GM21526 (cell line): ENCODE measurements at regions not wholly inside any gene's neighbourhood (a gene's known extent, or its start where the extent isn't known, plus 50 kb on each side); places are given as distances from the start of the nearest gene placed in this dataset.
"Not testable (repeated sequence)": the region's sequence is repeated elsewhere in the genome, so short reads cannot be mapped to it uniquely, and the experiment has no call there.

ENCODE experiments used
- ATAC-seq: cut with Tn5 transposase; IDR thresholded peaks from one replicate; pipeline ENCODE4 v1.9.1; 2021; ENCODE audit warnings: moderate library complexity; ENCODE audit not compliant: unreplicated experiment, low FRiP score

DNA sequence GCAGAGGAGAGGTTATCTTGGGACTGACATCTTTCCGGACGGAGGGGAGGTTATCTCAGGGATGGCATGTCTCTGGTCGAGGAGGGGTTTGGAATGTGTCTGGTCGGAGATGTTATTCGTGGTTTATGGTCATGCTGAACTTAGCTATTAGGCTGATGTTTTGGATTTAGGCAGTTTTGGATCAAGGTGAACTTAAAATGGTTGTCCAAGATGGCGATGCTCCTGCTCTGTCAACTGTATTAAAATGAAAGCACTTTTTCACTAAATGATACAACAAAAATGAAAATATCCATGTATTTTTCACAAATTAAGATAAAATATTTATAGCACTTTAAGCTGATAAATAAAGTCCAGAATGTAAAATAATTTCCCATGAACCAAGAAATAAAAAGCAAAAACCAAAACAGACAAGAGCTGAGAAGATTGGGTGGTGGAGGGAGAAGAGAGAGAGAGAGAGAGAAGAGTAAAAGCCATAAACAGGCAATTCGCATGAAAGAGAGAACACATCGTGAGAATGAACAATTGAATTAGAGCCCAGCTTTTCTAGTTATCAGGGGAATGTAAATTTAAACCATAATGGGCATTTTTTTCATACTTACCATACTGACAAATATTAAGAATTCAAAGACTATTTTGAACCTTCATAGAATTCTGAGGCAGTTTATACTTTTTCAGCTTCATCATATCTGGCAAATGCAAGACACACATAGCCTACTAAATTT is 2236.0 kb upstream of the AGA start:
- no peak for ATAC-seq

DNA sequence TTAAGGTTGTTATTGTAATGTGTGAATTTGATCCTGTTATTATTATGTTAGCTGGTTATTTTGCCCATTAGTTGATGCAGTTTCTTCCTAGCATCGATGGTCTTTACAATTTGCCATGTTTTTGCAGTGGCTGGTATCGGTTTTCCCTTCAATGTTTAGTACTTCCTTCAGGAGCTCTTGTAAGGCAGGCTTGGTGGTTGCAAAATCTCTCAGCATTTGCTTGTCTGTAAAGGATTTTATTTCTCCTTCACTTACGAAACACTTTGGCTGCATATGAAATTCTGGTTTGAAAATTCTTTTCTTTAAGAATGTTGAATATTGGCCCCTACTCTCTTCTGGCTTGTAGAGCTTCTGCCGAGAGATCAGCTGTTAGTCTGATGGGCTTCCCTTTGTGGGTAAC is 2241.4 kb upstream of the AGA start:
- ATAC-seq: not testable (repeated sequence)

DNA sequence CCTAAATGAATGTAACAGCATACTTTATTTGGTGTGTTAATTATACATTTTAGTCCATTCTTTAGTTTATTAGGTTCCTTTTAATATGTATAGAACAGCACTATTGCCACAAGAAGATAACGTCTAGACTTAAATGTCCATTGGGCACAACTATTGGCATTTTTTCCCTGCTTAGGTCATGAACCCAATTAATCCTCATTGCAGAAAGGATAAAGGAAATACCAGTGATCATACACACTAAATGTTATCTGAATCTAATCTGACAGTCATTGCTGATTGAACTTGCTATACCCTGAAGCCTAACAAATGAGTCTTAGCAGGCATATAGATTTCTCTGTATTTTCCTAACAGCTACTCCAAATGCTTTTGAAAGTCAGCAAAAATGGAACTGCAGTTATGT is 2250.0 kb upstream of the AGA start:
- no peak for ATAC-seq

DNA sequence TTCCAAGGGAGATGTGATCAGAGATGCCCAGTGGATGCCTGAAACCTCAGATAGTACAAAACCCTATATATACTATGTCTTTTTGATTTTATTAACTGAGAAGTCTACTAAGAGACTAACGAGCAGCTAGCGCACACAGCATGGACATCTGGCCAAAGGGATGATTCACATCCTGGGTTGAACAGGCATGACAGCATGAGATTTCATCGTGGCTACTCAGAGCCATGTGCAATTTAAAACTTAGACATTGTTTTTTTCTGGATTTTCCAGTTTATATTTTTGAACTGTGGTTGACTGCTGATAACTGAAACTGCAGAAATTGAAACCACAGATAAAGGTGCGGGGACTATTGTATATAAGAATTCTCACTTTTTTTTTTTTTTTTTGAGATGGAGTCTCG is 2252.9 kb upstream of the AGA start:
- ATAC-seq: no peak

DNA sequence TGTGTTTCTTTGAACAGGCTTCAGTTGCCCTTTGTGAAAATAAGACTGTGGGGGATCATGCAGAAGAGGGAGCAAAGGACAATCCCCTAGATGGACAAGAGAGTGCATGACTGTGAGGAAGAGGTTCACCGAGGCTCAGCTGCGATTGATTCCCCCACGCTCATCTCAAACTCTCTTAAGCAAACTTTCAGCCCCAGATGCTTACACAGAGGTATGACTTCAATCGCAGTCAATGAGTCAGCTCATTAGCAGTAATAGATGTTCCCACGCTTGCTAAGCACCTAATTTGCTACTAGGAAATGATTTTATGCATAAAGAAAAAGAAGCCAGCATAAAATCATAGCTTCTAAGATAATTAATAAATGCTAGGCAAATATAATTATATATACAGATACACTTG is 2256.1 kb upstream of the AGA start:
- no peak for ATAC-seq

DNA sequence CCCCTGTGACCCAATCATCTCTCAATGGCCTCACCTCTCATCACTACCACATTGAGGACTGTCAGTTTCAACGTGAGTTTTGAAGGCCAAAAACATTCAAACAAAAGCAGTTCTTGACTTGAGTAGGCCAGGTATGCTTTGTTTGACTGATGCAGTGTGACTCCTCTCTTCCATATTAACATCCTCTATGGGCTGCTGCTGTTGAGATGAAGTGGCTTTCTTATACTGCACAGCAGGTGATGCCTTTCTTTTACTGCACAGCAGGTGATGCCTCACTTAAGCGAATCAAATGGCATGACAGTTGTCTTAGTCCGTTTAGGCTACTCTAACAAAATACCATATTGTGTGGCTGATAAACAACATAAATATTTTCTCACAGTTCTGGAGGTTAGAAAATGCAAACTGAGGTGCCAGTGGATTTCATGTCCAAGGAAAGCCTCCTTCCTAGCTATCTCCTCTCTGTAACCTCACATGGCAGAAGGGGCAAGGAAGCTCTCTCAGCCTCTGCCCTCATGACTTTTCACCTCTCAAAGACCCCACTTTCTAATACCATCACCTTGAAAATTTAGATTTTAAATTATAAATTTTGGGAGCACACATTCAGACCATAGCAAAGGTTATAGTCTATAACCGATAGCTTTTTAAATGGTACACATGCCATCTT is 2267.9 kb upstream of the AGA start:
- ATAC-seq: no peak

DNA sequence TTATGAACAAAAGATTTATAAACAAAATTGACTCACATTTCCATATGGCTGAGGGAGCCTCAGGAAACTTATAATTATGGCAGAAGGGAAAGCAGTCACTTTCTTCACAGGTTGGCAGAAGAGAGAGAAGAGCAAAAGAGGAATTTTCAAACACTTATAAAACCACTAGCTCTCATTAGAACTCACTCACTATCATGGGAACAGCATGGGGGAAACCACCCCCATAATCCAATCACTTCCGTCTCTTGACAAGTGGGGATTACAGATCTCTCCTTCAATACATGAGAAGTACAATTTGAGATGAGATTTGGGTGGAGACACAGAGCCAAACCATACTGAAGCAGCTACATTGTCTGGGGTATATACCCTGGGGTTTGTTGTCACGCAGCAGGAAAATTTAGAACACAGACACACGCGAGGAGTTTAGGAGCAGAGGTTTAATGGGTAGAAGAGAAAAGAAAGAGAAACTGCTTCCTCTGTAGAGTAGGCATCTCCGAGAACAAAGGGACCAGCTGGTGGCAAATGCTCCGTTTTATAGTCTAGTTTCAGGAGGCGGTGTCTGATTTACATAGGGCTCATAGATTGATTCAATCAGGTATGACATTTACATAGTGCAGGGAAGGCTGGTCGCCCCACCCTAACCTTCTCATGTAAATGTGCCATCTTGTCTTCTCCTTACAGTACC is 2277.7 kb upstream of the AGA start:
- ATAC-seq: no peak

DNA sequence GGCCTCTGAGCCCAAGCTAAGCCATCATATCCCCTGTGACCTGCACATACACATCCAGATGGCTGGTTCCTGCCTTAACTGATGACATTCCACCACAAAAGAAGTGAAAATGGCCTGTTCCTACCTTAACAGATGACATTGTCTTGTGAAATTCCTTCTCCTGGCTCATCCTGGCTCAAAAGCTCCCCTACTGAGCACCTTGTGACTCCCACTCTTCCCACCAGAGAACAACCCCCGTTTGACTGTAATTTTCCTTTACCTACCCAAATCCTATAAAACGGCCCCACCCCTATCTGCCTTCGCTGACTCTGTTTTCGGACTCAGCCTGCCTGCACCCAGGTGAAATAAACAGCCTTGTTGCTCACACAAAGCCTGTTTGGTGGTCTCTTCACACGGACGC is 2284.3 kb upstream of the AGA start:
- ATAC-seq: not testable (repeated sequence)

DNA sequence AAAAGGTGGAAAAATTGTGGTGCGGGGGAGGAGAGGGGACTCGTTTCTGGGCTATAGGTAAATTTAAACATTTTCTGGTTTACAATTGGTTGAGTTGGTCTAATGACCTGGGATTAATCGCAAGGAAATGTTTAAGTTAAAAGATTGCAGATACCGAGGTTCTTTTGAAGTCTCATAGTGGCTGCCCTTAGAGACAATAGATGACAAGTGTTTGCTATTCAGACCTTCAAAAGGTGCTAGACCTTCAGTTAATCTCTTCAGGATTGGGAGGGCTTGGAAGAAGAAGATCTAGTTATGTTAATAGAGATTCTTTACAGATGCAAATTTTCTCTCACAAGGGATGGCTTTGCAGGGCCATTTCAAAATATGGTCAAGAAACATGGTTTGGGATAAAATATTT is 2286.1 kb upstream of the AGA start:
- no peak for ATAC-seq

DNA sequence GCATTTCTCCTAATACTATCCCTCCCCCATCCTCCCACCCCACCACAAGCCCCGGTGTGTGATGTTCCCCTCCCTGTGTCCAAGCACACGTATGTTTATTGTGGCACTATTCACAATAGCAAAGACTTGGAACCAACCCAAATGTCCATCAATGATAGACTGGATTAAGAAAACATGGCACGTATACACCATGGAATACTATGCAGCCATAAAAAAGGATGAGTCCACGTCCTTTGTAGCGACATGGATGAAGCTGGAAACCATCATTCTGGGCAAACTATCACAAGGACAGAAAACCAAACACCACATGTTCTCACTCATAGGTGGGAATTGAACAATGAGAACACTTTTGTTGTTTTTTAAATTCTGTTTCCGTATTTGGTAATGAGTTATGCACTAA is 2294.6 kb upstream of the AGA start:
- ATAC-seq: not testable (repeated sequence)

DNA sequence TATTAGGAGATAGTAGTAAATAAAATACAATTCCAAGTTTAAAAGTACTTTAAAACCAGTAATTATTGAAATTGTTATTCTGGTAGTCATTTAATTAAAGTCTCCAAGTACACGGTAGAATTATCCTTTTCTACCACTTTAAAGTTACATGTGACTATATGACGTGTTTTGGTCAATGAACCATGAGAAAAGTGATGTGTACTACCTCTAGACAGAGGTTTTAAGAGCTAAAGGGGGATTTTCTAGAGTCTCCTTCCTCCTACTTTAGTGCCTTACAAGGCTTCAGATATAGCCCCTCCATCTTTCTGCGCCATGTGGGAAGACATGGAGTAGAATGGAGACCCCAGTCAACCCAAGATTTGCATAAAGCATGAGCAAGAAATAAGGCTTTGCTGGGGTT is 2296.6 kb upstream of the AGA start:
- no peak for ATAC-seq

DNA sequence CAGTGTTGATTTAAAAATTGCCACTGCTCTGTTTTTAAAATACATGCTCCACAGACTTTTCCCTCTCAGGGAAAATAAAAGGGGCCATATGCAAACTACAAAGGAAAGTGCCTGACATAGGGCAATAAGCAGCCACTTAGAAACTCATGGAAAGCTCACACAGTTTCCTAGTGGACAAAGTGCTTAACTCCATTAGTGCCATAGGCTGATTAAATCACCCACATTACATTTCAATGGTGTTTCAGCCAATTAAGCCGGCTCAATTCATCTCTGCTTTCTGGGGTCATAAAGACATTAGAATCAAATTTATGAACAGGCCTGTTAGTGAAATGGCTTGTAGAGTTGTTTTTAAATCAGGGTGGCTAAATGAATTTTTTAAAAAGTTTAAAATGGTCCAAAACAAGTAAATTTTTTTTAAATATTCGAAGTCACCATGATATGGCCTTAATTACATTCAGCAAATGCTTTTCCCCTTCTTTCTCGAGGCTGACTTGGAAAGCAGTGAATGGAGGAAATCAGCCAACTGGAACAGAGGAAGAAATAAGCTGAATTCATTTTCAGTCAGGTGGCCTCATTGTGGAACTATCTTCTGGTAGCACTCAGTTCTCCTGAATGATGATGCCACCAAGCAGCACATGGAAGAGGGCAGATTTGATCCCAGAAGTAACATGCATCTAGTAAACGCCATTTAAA is 2305.1 kb upstream of the AGA start:
- no peak for ATAC-seq

DNA sequence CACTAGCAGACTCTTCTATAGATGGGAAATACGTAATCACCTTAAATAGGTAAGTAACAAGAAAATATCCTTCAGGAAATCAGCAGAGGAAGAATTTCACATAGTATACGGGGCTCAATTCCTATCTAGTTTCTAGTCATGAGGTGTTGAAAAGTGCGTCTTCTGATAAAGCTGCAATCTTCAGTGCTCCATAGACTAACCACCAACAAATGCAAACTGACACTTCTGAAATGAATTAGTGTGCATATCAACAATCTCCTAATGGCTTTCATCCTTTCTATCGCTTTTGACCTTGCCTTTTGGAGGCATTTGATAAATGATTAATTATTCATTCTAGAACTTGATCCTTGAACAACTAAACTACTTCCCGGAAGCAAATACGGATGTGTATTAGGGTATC is 2306.6 kb upstream of the AGA start:
- no peak for ATAC-seq

DNA sequence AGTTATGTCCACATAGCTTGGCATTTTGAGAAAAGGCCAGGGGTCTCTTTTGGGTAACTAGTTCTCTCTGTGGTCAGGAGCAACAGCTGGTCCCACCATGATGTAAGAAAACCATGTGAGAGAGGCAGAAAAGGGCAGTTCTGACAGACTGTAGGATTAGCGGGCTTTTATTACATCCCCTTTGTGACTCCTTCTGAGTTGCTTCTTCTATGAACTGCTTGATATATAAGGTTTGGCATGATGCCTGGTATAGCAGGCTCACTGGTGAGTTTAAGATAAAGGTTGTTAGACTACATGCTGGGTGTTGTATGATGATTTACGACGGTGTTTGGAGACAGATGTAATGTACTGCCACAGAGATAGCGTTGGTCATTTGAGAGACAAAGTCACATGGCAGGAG is 2308.1 kb upstream of the AGA start:
- ATAC-seq: no peak

DNA sequence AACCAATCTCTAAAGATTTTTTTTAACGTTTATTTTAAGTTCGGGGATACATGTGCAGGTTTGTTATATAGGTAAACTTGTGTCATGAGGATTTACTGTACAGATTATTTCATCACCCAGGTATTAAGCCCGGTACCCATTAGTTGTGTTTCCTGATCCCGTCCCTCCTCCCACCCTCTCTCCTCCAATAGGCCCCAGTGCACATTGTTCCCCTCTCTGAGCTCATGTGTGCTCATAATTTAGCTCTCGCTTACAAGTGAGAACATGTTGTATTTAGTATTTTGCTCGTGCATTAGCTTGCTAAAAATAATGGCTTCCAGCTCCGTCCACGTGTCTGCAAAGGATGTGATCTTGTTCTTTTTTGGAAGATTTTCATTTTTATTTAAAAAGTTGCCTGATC is 2309.4 kb upstream of the AGA start:
- no peak for ATAC-seq

DNA sequence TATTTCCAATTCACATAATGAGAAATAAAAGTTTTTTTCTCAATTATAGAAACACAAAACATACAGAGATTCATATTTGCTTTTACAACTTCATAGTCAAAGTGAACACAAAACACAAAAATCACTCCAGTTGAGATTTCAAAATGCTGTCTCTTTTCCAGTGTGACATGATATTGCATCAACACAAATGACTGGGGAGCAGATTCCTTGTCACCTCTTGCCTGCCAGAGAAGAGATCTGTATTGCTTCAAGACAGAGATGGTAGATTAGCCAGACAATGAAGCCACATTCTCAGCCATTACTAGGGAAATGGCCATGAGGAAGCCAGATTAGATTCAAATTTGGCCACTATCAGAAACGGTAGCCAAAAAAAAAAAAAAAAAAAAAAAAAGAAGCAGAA is 2313.1 kb upstream of the AGA start:
- ATAC-seq: no peak

DNA sequence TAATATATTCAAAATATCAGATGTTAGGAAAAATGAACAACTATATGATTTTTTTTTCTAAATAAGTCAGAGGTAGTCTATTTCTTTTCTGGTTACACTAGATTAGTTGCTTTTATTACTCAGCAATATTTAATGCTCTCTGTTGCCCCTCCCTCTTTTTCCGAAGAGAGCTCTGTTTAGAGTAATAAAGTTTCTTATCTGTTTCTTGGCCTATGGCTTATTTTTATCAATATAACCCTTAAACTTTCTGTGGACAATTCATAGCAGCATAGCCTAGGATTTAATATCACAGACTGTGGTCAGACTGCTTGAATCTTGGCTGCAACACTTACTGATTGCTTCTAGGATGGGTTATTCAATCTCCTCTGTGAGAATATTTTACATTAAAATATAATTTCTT is 2315.4 kb upstream of the AGA start:
- no peak for ATAC-seq

DNA sequence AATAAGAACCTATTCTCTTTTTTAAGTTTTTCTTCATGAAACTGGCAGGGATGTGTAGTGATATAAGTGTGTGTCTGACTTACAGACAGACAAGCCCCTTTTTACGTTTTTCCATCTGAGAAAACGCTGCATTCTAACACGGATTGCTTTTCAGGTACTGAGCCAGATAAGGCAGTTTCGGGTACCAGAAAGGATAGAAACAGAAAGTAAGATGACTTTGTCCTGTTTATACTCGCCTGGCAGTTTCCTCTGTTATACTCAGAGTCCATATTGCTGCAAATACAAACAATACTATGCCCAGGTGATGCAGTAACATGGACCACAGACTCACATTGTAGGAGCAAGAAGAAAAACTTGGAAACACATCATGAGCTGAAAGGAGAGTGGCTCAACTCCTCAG is 2320.6 kb upstream of the AGA start:
- no peak for ATAC-seq

DNA sequence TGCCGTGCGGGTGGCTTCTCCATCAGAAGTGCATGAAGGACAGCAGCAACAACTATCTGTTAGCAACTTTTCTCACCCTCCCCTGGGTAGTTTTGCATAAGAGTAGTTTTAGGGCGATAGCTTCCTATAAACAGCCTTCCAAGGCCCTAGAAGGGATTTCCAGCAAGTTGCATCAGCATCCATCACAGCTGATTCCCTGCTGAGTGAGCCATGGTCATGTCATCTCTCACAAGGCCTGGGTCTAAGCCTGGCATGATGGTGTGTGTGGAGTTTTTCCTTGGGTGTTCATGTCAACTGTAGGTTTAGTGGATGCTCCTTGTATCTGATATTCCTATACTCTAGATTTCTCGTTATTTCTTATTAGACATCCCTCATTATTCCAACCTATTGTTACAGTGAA is 2324.7 kb upstream of the AGA start:
- no peak for ATAC-seq

DNA sequence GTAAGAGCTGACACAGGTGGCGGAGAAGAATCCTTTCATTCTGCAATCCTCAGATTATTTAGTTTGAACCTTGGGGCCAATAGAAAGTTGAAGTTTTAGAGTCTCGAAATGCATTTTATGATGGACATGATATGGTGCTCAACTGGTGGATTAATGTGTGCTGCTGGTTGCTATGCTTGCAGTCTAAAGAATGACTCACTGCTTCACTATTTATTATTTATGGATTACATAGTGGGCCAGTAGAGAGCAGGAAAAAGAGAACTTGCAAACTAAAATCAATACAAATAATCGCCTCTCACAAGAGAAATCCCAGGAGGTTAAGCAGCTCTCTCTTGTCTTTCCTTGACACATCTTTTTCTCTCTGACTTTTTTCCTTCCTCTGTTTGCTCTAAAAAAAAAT is 2326.8 kb upstream of the AGA start:
- ATAC-seq: no peak

DNA sequence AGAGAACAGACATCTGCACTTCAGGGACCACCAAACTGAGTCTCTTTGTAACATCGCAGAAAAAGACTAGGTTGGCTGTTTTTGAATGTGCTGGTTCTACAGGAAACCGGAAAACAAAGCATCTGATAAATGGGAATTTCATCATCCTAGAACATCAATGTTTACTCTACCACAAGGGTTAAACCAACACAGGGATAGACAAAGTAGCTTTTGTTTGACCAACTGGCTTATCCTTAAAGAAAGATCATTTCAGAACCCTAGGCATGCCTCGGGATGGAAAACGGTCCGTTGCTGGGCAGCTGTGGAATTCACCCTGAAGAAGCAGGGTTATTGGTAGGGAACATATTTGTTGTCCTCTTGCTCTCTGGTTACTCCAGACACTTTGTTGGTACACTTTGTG is 2355.5 kb upstream of the AGA start:
- no peak for ATAC-seq
